ENCODE measurements at regions not wholly inside any gene's neighbourhood (a gene's known extent, or its start where the extent isn't known, plus 50 kb on each side); places are given as distances from the start of the nearest gene placed in this dataset.

GRCh38 chr1:116205941-116206679, 94.9 kb downstream of the MAB21L3 start:
- H3K36me3 ChIP-seq = no peaks in the 10 kb centered on the region
- TF ChIP-seq Cebpa-rat (IDR thresholded peaks at IDR 0.05) = no peak
- H3K4me2 ChIP-seq = no peak overlapping the region
- no peaks in the 10 kb centered on the region for H4K20me1 ChIP-seq
- H3K27me3 ChIP-seq = no peaks in the 10 kb centered on the region
- H3K9ac ChIP-seq = no peak overlapping the region
- no peak overlapping the region for H3K27ac ChIP-seq
- H3K4me1 ChIP-seq = no peaks in the 10 kb centered on the region
- no peak overlapping the region for H3K4me3 ChIP-seq
- H3K9me3 ChIP-seq = no peaks in the 10 kb centered on the region

- H3K4me2 ChIP-seq = no peak overlapping the region
- no peaks in the 10 kb centered on the region for H3K9me3 ChIP-seq
- H3K36me3 ChIP-seq = no peaks in the 10 kb centered on the region
- no peaks in the 10 kb centered on the region for H3K27me3 ChIP-seq
- H4K20me1 ChIP-seq = no peaks in the 10 kb centered on the region
- H3K4me3 ChIP-seq = no peak overlapping the region
- H3K4me1 ChIP-seq = no peaks in the 10 kb centered on the region
- H3K9ac ChIP-seq = no peak overlapping the region
- H3K27ac ChIP-seq = no peak overlapping the region
- TF ChIP-seq Cebpa-rat (IDR thresholded peaks at IDR 0.05) = no peak
Observed at GRCh38 chr1:116207126-116207735, 96.0 kb downstream of the MAB21L3 start.

- no peak for TF ChIP-seq Cebpa-rat (IDR thresholded peaks at IDR 0.05)
- H4K20me1 ChIP-seq = no peaks in the 10 kb centered on the region
- no peak overlapping the region for H3K4me3 ChIP-seq
- no peaks in the 10 kb centered on the region for H3K36me3 ChIP-seq
- no peak overlapping the region for H3K27ac ChIP-seq
- no peaks in the 10 kb centered on the region for H3K4me1 ChIP-seq
- H3K9ac ChIP-seq = no peak overlapping the region
- no peak overlapping the region for H3K4me2 ChIP-seq
- H3K27me3 ChIP-seq = no peaks in the 10 kb centered on the region
- no peaks in the 10 kb centered on the region for H3K9me3 ChIP-seq
Observed at GRCh38 chr1:116208136-116208535, 96.9 kb downstream of the MAB21L3 start.

- Histone ChIP-seq H3K9ac (no peak overlapping the region), H3K27me3 (no peaks in the 10 kb centered on the region), H3K4me3 (no peak overlapping the region), H3K36me3 (no peaks in the 10 kb centered on the region), H3K9me3 (no peaks in the 10 kb centered on the region), H3K4me2 (no peak overlapping the region), H3K4me1 (no peaks in the 10 kb centered on the region), H4K20me1 (no peaks in the 10 kb centered on the region), H3K27ac (no peak overlapping the region)
- TF ChIP-seq Cebpa-rat (IDR thresholded peaks at IDR 0.05) = no peak
Observed at GRCh38 chr1:116211294-116211693, 100.1 kb downstream of the MAB21L3 start.

- H3K9ac ChIP-seq = no peak overlapping the region
- no peak overlapping the region for H3K4me3 ChIP-seq
- H4K20me1 ChIP-seq = no peaks in the 10 kb centered on the region
- no peaks in the 10 kb centered on the region for H3K9me3 ChIP-seq
- no peak overlapping the region for H3K27ac ChIP-seq
- H3K4me2 ChIP-seq = no peak overlapping the region
- H3K36me3 ChIP-seq = no peaks in the 10 kb centered on the region
- no peaks in the 10 kb centered on the region for H3K4me1 ChIP-seq
- no peaks in the 10 kb centered on the region for H3K27me3 ChIP-seq
- no peak for TF ChIP-seq Cebpa-rat (IDR thresholded peaks at IDR 0.05)
Observed at GRCh38 chr1:116218922-116219321, 107.7 kb downstream of the MAB21L3 start.

- H3K4me2 ChIP-seq = no peak overlapping the region
- no peak overlapping the region for H3K9ac ChIP-seq
- no peak overlapping the region for H3K4me3 ChIP-seq
- no peaks in the 10 kb centered on the region for H3K27me3 ChIP-seq
- peaks cover 4% of the 10 kb centered on the region for H3K4me1 ChIP-seq
- H4K20me1 ChIP-seq = no peaks in the 10 kb centered on the region
- TF ChIP-seq Cebpa-rat (IDR thresholded peaks at IDR 0.05) = no peak
- no peaks in the 10 kb centered on the region for H3K9me3 ChIP-seq
- H3K27ac ChIP-seq = no peak overlapping the region
- no peaks in the 10 kb centered on the region for H3K36me3 ChIP-seq
Observed at GRCh38 chr1:116219651-116220434, 108.6 kb downstream of the MAB21L3 start.

- no peaks in the 10 kb centered on the region for H4K20me1 ChIP-seq
- no peak overlapping the region for H3K4me2 ChIP-seq
- H3K4me1 ChIP-seq = peaks cover 35% of the 10 kb centered on the region
- no peak overlapping the region for H3K4me3 ChIP-seq
- H3K36me3 ChIP-seq = no peaks in the 10 kb centered on the region
- H3K27ac ChIP-seq = no peak overlapping the region
- H3K27me3 ChIP-seq = no peaks in the 10 kb centered on the region
- no peak overlapping the region for H3K9ac ChIP-seq
- TF ChIP-seq Cebpa-rat (IDR thresholded peaks at IDR 0.05) = no peak
- H3K9me3 ChIP-seq = no peaks in the 10 kb centered on the region
Observed at GRCh38 chr1:116224111-116224510, 112.9 kb downstream of the MAB21L3 start.

GRCh38 chr1:116224561-116224960, 113.4 kb downstream of the MAB21L3 start:
- H3K36me3 ChIP-seq = no peaks in the 10 kb centered on the region
- H3K9ac ChIP-seq = no peak overlapping the region
- no peaks in the 10 kb centered on the region for H4K20me1 ChIP-seq
- TF ChIP-seq Cebpa-rat (IDR thresholded peaks at IDR 0.05) = no peak
- peak overlapping the region; percentile 44; the same call in 1 of the 2 replicates for H3K27ac ChIP-seq
- peak overlapping the region; percentile 55; the same call in 1 of the 2 replicates for H3K4me2 ChIP-seq
- no peaks in the 10 kb centered on the region for H3K27me3 ChIP-seq
- no peak overlapping the region for H3K4me3 ChIP-seq
- peaks cover 35% of the 10 kb centered on the region for H3K4me1 ChIP-seq
- no peaks in the 10 kb centered on the region for H3K9me3 ChIP-seq

GRCh38 chr1:116226017-116226416, 114.8 kb downstream of the MAB21L3 start:
- no peak overlapping the region for H3K9ac ChIP-seq
- TF ChIP-seq Cebpa-rat (IDR thresholded peaks at IDR 0.05) = no peak
- H3K36me3 ChIP-seq = no peaks in the 10 kb centered on the region
- H3K27me3 ChIP-seq = no peaks in the 10 kb centered on the region
- H3K4me1 ChIP-seq = peaks cover 35% of the 10 kb centered on the region
- no peak overlapping the region for H3K27ac ChIP-seq
- no peak overlapping the region for H3K4me3 ChIP-seq
- H3K4me2 ChIP-seq = peak overlapping the region; percentile 55
- no peaks in the 10 kb centered on the region for H4K20me1 ChIP-seq
- H3K9me3 ChIP-seq = no peaks in the 10 kb centered on the region

- H3K4me3 ChIP-seq = no peak overlapping the region
- no peak overlapping the region for H3K4me2 ChIP-seq
- H3K27ac ChIP-seq = no peak overlapping the region
- no peak overlapping the region for H3K9ac ChIP-seq
- no peaks in the 10 kb centered on the region for H3K27me3 ChIP-seq
- H4K20me1 ChIP-seq = no peaks in the 10 kb centered on the region
- H3K9me3 ChIP-seq = no peaks in the 10 kb centered on the region
- no peaks in the 10 kb centered on the region for H3K36me3 ChIP-seq
- no peak for TF ChIP-seq Cebpa-rat (IDR thresholded peaks at IDR 0.05)
- peaks cover 53% of the 10 kb centered on the region for H3K4me1 ChIP-seq
Observed at GRCh38 chr1:116228511-116228910, 117.3 kb downstream of the MAB21L3 start.
